Gastroesophageal sphincter (tissue), 4 donors: ENCODE measurements at regions not wholly inside any gene's neighbourhood (a gene's known extent, or its start where the extent isn't known, plus 50 kb on each side); places are given as distances from the start of the nearest gene placed in this dataset.
"Not testable (repeated sequence)": the region's sequence is repeated elsewhere in the genome, so short reads cannot be mapped to it uniquely, and the experiment has no call there.

Experiments used
- ATAC-seq: fragments of 150-250 bp; one replicate; pipeline ENCODE4 v1.9.1; 2016; ENCODE audit warnings: mild to moderate bottlenecking, moderate library complexity
- H3K27ac ChIP-seq, 4 donors: fragments of 200-600 bp; sonication (generic) in 3 of 4; 1 replicate in 3 of 4; 2 replicates in 1 of 4; pipeline ENCODE4 v1.5.1; 2016 to 2019
- H3K27me3 ChIP-seq: fragments of 200-600 bp; sonication (generic); one replicate; pipeline ENCODE4 v1.5.1; 2019
- H3K36me3 ChIP-seq, 2 donors: fragments of 200-600 bp; sonication (generic); one replicate each; pipeline ENCODE4 v1.5.1; 2019; ENCODE audit warnings: control low read depth in 1 of 2
- H3K4me1 ChIP-seq, 3 donors: fragments of 200-600 bp; sonication (generic); 1 replicate in 2 of 3; 2 replicates in 1 of 3; pipeline ENCODE4 v1.5.1; 2016 to 2019; ENCODE audit warnings: control low read depth in 2 of 3
- H3K4me3 ChIP-seq, 2 donors: fragments of 200-600 bp; sonication (generic); one replicate each; pipeline ENCODE4 v1.5.1; 2019; ENCODE audit warnings: mild to moderate bottlenecking in 1 of 2, moderate library complexity in 1 of 2
- H3K9me3 ChIP-seq, 3 donors: fragments of 200-600 bp; sonication (generic); one replicate each; pipeline ENCODE4 v1.5.1; 2017 to 2019; ENCODE audit warnings: control low read depth in 2 of 3
- CTCF ChIP-seq, 4 experiments: fragments of 200-600 bp in 2 of 4; fragments of 450-650 bp in 2 of 4; sonication (generic) in 1 of 4; IDR thresholded peaks; one replicate each; pipeline ENCODE4 v1.5.1; 2017 to 2019; ENCODE audit warnings: antibody characterized with exemption in 4 of 4, mild to moderate bottlenecking in 2 of 4, moderate library complexity in 2 of 4
- EP300 ChIP-seq: sonication (generic); formaldehyde crosslinking; IDR thresholded peaks from one replicate; pipeline ENCODE4 v1.6.1; 2017; ENCODE audit warnings: antibody characterized with exemption, mild to moderate bottlenecking
- POLR2A ChIP-seq, 2 donors: fragments of 450-650 bp; IDR thresholded peaks; one replicate each; pipeline ENCODE4 v1.6.1; 2017; ENCODE audit warnings: antibody characterized with exemption in 2 of 2, mild to moderate bottlenecking in 2 of 2, moderate library complexity in 1 of 2
- POLR2AphosphoS5 ChIP-seq: sonication (generic); formaldehyde crosslinking; IDR thresholded peaks from one replicate; pipeline ENCODE4 v1.6.1; 2017; ENCODE audit warnings: antibody characterized with exemption
- WGBS, 2 donors: methylation state at CpG; one replicate each; pipeline ENCODE4 v1.1.5; 2018; ENCODE audit warnings: low coverage in 1 of 2; 5-methylcytosine and 5-hydroxymethylcytosine counted together
- small RNA-seq, 4 donors: library from RNA; depleted of rRNA; stranded (forward); fragments of <200 nt; gene quantifications; one replicate each; pipeline ENCODE3, GENCODE V24; 2016

- no peak overlapping the region for H3K4me3 ChIP-seq
- H3K9me3 ChIP-seq: peaks cover 0 to 87% (median 0%) of the 10 kb centered on the region in 3 donors
- no peaks in the 10 kb centered on the region for H3K4me1 ChIP-seq
- H3K36me3 ChIP-seq: peaks cover 0 to 15% of the 10 kb centered on the region in 2 donors
- TF ChIP-seq POLR2AphosphoS5: no peak
- no peak for TF ChIP-seq CTCF (IDR thresholded peaks at IDR 0.05)
- no peak for TF ChIP-seq EP300
- no peak for TF ChIP-seq POLR2A (IDR thresholded peaks at IDR 0.05)
- 90% methylated on average over 2 of the region's 14 CpGs; no CpG with 5 or more reads in 1 of the 2 donors for WGBS, 2 donors
- no peak overlapping the region for H3K27ac ChIP-seq
- no peaks in the 10 kb centered on the region for H3K27me3 ChIP-seq
- no peak for ATAC-seq
Measured at GRCh38 chr15:25250906-25251622, 187.8 kb downstream of the UBE3A start.

- TF ChIP-seq CTCF (IDR thresholded peaks at IDR 0.05) (no peak), POLR2A (IDR thresholded peaks at IDR 0.05) (no peak), EP300 (no peak), POLR2AphosphoS5 (no peak)
- Histone ChIP-seq H3K9me3 (peaks cover 0 to 87% (median 0%) of the 10 kb centered on the region in 3 donors), H3K4me3 (no peak overlapping the region), H3K4me1 (no peaks in the 10 kb centered on the region), H3K36me3 (peaks cover 0 to 15% of the 10 kb centered on the region in 2 donors), H3K27me3 (no peaks in the 10 kb centered on the region), H3K27ac (no peak overlapping the region)
- WGBS, 2 donors: 91% methylated on average over 6 of the region's 17 CpGs; no CpG with 5 or more reads in 1 of the 2 donors
- no peak for ATAC-seq
Measured at GRCh38 chr15:25251700-25252390, 187.0 kb downstream of the UBE3A start.

GRCh38 chr15:25253048-25253973 is 185.5 kb downstream of the UBE3A start:
- WGBS, 2 donors: 73% methylated on average over 2 of the region's 35 CpGs; no CpG with 5 or more reads in 1 of the 2 donors
- peaks cover 0 to 15% of the 10 kb centered on the region in 2 donors for H3K36me3 ChIP-seq
- H3K27me3 ChIP-seq, H3K27ac ChIP-seq, ATAC-seq, H3K4me3 ChIP-seq, H3K4me1 ChIP-seq: not testable (repeated sequence)
- H3K9me3 ChIP-seq: peaks cover 0 to 85% (median 0%) of the 10 kb centered on the region in 3 donors

- Histone ChIP-seq H3K27ac (no peak overlapping the region), H3K36me3 (no peaks in the 10 kb centered on the region), H3K4me3 (no peak overlapping the region), H3K4me1 (no peaks in the 10 kb centered on the region), H3K9me3 (no peaks in the 10 kb centered on the region), H3K27me3 (no peaks in the 10 kb centered on the region)
- WGBS, 2 donors: 29 to 49% methylated on average over 6 of the region's 6 CpGs
- ATAC-seq: no peak
- no peak for TF ChIP-seq POLR2A (IDR thresholded peaks at IDR 0.05)
- TF ChIP-seq EP300: no peak
- no peak for TF ChIP-seq CTCF (IDR thresholded peaks at IDR 0.05)
- TF ChIP-seq POLR2AphosphoS5: no peak
Measured at GRCh38 chr15:25268166-25268565, 170.7 kb downstream of the UBE3A start.

Small RNAs in the stretch of these regions (small RNA-seq; reads per million reads assigned to genes)
- gene RF00105 (0 reads per million in 4 donors), gene SNORD115-1 (7.0 to 15.3 (median 9.4) reads per million in 4 donors), gene SNORD115-10 (60.6 to 115 (median 86.3) reads per million in 4 donors), gene SNORD115-11 (0 reads per million in 4 donors), gene SNORD115-12 (0 to 0.90 (median 0) reads per million in 4 donors), gene SNORD115-14 (7.9 to 13.7 (median 11.5) reads per million in 4 donors), gene SNORD115-15 (43.9 to 90.3 (median 79.6) reads per million in 4 donors), gene SNORD115-16 (10.9 to 41.7 (median 16.5) reads per million in 4 donors), gene SNORD115-17 (0 to 0.45 (median 0.14) reads per million in 4 donors), gene SNORD115-18 (0 reads per million in 4 donors), gene SNORD115-19 (0 reads per million in 4 donors), gene SNORD115-2 (24.5 to 39.1 (median 32.5) reads per million in 4 donors), gene SNORD115-20 (2.2 to 10.1 (median 4.8) reads per million in 4 donors), gene SNORD115-21 (5.5 to 18.5 (median 15.3) reads per million in 4 donors), gene SNORD115-22 (0 to 0.27 (median 0) reads per million in 4 donors), gene SNORD115-23 (19.9 to 49.5 (median 27.3) reads per million in 4 donors), gene SNORD115-24 (0 reads per million in 4 donors), gene SNORD115-25 (0 to 0.36 (median 0) reads per million in 4 donors), gene SNORD115-27 (0 reads per million in 4 donors), gene SNORD115-28 (0 reads per million in 4 donors), gene SNORD115-29 (0 reads per million in 4 donors), gene SNORD115-3 (0 to 2.2 (median 0.67) reads per million in 4 donors), gene SNORD115-30 (9.6 to 30.3 (median 24.2) reads per million in 4 donors), gene SNORD115-31 (0 to 3.6 (median 0.68) reads per million in 4 donors), gene SNORD115-32 (30.6 to 75.9 (median 48.9) reads per million in 4 donors), gene SNORD115-33 (11.7 to 26.7 (median 19.1) reads per million in 4 donors), gene SNORD115-34 (9.8 to 27.7 (median 19.7) reads per million in 4 donors), gene SNORD115-35 (0.27 to 8.1 (median 1.8) reads per million in 4 donors), gene SNORD115-36 (0 reads per million in 4 donors), gene SNORD115-37 (0.37 to 4.1 (median 0.81) reads per million in 4 donors), gene SNORD115-38 (12.8 to 44.7 (median 27.0) reads per million in 4 donors), gene SNORD115-39 (1.9 to 7.8 (median 4.6) reads per million in 4 donors), gene SNORD115-4 (0 to 7.4 (median 3.2) reads per million in 4 donors), gene SNORD115-40 (39.6 to 103 (median 77.5) reads per million in 4 donors), gene SNORD115-41 (38.4 to 115 (median 69.4) reads per million in 4 donors), gene SNORD115-42 (34.7 to 75.4 (median 60.9) reads per million in 4 donors), gene SNORD115-43 (0 reads per million in 4 donors), gene SNORD115-44 (12.0 to 53.7 (median 31.7) reads per million in 4 donors), gene SNORD115-45 (0 reads per million in 4 donors), gene SNORD115-46 (0 reads per million in 4 donors), gene SNORD115-47 (0 reads per million in 4 donors), gene SNORD115-5 (0.13 to 18.0 (median 12.5) reads per million in 4 donors), gene SNORD115-6 (0.27 to 1.9 (median 1.1) reads per million in 4 donors), gene SNORD115-7 (0 reads per million in 4 donors), gene SNORD115-8 (0 to 30.0 (median 7.2) reads per million in 4 donors), gene SNORD115-9 (0 reads per million in 4 donors), gene SNORD116-1 (452 to 1,042 (median 676) reads per million in 4 donors), gene SNORD116-10 (0 to 0.18 (median 0) reads per million in 4 donors), gene SNORD116-11 (1.4 to 3.3 (median 2.1) reads per million in 4 donors), gene SNORD116-12 (8.5 to 21.6 (median 14.0) reads per million in 4 donors), gene SNORD116-13 (16.9 to 51.7 (median 20.6) reads per million in 4 donors), gene SNORD116-14 (1,296 to 2,439 (median 1,424) reads per million in 4 donors), gene SNORD116-15 (553 to 1,013 (median 648) reads per million in 4 donors), gene SNORD116-16 (4,752 to 10,545 (median 5,491) reads per million in 4 donors), gene SNORD116-17 (5.1 to 17.0 (median 7.1) reads per million in 4 donors), gene SNORD116-18 (2.9 to 9,943 (median 3,073) reads per million in 4 donors), gene SNORD116-19 (3.0 to 16.4 (median 12.6) reads per million in 4 donors), gene SNORD116-2 (345 to 497 (median 424) reads per million in 4 donors), gene SNORD116-22 (0 reads per million in 4 donors), gene SNORD116-23 (82.7 to 187 (median 121) reads per million in 4 donors), gene SNORD116-24 (4,541 to 10,082 (median 5,342) reads per million in 4 donors), gene SNORD116-25 (890 to 1,869 (median 1,209) reads per million in 4 donors), gene SNORD116-29 (1,649 to 3,236 (median 2,316) reads per million in 4 donors), gene SNORD116-3 (0 reads per million in 4 donors), gene SNORD116-30 (0 to 0.82 (median 0.20) reads per million in 4 donors), gene SNORD116-5 (0 reads per million in 4 donors), gene SNORD116-6 (216 to 293 (median 255) reads per million in 4 donors), gene SNORD116-7 (0 reads per million in 4 donors), gene SNORD116-8 (302 to 731 (median 456) reads per million in 4 donors), gene SNORD116-9 (0 reads per million in 4 donors)
